GM19395 (cell line): ENCODE measurements at regions not wholly inside any gene's neighbourhood (a gene's known extent, or its start where the extent isn't known, plus 50 kb on each side); places are given as distances from the start of the nearest gene placed in this dataset.
"Not testable (repeated sequence)": the region's sequence is repeated elsewhere in the genome, so short reads cannot be mapped to it uniquely, and the experiment has no call there.

Experiments used
- ATAC-seq: cut with Tn5 transposase; IDR thresholded peaks from one replicate; pipeline ENCODE4 v1.9.1; 2021; ENCODE audit warnings: mild to moderate bottlenecking, moderate library complexity; ENCODE audit not compliant: unreplicated experiment

- no peak for ATAC-seq
Observed at GRCh38 chr16:62794724-62795123, 758.5 kb upstream of the CDH8 start.

DNA sequence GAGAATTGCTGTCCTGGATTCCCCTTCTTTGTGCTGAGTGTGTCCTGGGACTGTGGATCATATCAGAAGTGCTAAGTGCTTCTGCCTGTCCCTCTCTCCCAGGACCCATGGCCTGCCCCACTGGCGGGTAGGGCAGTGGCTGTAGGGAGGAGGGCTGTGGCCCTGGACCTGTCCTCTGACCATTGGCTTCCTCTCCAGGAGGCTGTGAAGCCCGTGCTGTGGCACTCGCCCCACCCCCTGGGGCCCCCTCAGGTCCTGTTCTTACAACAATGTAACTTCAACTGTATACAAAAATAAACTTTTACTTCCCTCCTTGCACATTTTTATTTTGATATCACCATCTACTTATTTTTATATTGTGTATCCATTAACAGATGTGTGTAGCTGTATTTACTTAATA is 743.8 kb upstream of the CDH8 start:
- ATAC-seq: not testable (repeated sequence)

GRCh38 chr16:62764572-62764971 is 728.3 kb upstream of the CDH8 start:
- no peak for ATAC-seq

DNA sequence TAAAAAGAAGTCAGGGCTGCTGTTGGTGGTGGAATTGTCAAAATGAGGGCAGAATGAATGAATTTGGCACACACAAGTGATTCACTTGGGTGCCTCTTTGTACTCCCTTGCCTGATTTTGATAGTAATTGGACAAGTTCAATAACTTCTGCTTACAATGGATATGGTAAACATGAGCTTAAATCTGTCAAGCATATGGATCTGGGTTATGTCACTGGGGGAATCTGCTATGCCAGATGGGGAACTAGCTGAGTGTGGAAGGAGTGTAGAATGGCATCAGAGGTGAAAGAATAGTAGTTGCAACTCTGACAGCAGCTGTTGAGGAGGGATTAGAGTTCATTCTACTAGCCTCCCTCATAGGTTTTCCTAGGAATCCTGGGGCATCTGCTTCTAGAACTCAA is 724.2 kb upstream of the CDH8 start:
- ATAC-seq: no peak

DNA sequence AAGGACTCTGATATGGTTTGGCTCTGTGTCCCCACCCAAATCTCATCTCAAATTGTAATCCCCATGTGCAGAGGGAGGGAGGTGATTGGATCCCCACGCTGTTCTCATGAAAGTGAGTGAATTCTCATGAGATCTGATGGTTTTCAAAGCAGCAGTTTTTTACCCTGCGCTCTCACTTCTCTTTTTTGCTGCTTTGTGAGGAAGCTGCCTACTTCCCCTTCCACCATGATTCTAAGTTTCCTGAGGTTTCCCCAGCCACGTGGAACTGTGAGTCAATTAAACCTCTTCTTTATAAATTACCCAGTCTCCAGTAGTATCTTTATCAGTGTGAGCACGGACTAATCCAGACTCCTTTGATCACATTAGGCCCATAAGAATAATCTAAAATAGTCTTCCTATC is 719.7 kb upstream of the CDH8 start:
- no peak for ATAC-seq

GRCh38 chr16:62752854-62753253 is 716.6 kb upstream of the CDH8 start:
- no peak for ATAC-seq

DNA sequence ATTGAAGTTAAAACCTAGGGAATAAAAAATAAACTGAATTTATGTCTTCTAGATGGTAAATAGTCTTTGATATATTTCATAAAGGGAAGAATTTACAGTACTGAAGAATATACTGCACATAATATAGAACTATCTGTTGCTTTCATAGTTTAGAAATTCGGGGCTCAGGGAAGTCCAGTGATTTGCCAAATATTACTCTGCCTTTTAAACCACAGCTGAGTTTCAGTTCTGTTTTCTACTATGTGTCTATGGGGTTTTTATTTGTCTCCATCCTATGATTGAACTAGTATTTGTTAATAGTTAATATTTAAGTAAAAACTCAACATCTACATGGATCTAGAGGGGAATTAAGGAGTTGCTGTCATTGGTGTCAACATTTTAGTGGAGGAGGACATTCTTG is 715.0 kb upstream of the CDH8 start:
- ATAC-seq: no peak

GRCh38 chr16:62741692-62742091 is 705.5 kb upstream of the CDH8 start:
- no peak for ATAC-seq

DNA sequence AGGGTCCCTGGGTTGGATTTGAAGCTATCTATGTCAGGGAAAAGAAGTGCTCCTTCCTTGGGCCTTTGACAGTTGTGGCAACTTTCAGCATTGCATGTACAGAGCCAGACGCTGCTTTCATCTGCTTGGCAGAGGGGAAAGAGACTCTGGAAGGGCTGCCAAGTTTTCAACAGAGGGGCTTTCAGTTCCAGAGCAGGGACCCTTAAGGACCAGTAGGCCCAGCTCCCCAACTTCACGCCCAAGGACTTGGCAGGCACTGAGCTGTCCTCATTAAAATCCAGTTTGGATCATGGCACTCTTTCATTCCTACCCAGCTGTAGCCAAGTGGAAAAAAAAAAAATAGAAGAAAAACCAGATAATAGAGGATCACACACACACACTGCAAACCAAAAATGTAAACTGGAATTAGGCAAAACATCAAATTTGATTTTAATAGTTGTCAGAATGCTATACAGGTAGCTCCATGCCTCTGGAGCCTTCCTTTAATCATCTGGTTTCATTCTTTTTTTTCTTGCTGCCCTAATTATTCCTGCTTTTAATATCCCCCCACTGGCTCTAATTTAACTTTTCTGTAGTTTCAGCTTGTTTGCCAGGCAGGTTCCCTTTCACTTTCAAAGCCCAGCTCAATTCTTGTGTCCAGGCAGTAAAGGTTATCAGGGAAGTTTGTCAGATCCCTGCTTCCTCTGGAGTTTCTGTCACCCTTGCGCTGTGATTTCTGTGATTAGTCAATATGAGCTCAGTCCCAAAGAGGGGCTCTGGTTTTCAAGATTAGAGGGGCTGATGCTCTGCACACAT is 702.6 kb upstream of the CDH8 start:
- ATAC-seq: no peak

GRCh38 chr16:62732092-62732491 is 695.9 kb upstream of the CDH8 start:
- no peak for ATAC-seq

- not testable (repeated sequence) for ATAC-seq
Observed at GRCh38 chr16:62724670-62725269, 688.5 kb upstream of the CDH8 start.

DNA sequence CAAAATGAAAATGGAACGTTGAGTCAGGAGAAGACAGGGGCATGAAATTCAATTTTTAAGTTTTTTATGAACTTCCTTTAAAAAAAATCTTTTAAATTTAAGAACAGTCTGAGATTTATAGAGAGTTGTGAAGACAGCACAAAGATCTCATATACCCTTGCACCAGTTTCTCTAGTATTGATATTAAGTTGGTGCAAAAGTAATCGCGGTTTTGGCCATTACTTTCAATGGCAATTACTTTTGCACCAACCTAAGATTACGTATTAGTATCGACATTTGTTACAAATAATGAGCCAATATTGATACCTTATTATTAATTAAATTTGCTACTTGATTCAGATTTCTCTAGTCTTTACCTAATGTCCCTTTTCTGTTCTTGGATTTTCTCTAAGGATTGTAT is 684.4 kb upstream of the CDH8 start:
- no peak for ATAC-seq

GRCh38 chr16:62717026-62717425 is 680.8 kb upstream of the CDH8 start:
- ATAC-seq: no peak

DNA sequence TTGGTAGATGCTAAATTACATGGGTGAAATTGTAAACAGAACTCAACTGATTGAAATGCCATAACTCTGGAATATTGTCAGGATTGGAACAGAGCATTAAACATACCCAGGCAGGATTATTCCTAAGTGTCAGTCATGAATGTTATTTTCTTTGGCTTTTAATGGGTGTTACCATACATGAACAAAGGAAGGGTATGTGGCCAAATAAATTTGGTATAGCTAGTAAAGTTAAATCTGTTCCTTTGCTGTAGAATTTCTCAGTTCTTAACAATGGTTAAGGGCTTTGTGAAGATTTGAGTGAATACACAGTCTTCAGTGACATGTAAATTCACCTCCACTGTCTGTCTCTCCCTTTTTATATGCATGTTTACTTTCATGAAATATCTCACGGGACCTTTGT is 679.5 kb upstream of the CDH8 start:
- ATAC-seq: no peak

DNA sequence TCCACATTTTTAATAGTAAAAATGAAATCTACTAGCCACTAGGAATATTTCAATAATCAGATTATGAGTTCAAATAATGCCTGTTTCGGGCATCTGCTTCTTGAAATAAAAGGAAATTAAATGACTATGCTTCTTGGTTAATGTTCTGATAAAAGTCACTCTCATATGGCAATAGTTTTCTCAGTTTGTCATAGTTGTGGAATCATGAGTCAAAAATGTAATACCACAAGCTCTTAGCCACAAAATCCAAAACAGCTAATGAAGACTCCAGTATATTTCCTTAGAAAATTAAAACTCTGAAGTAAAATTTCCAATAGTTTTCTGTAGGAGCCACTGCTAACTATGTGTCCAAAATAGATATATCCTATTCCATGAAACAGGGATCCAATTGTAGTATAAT is 676.3 kb upstream of the CDH8 start:
- ATAC-seq: no peak

- ATAC-seq: no peak
Observed at GRCh38 chr16:62711797-62712196, 675.6 kb upstream of the CDH8 start.

- no peak for ATAC-seq
Observed at GRCh38 chr16:62709794-62710193, 673.6 kb upstream of the CDH8 start.

GRCh38 chr16:62701426-62701825 is 665.2 kb upstream of the CDH8 start:
- no peak for ATAC-seq

GRCh38 chr16:62700426-62701294 is 664.4 kb upstream of the CDH8 start:
- ATAC-seq: no peak

DNA sequence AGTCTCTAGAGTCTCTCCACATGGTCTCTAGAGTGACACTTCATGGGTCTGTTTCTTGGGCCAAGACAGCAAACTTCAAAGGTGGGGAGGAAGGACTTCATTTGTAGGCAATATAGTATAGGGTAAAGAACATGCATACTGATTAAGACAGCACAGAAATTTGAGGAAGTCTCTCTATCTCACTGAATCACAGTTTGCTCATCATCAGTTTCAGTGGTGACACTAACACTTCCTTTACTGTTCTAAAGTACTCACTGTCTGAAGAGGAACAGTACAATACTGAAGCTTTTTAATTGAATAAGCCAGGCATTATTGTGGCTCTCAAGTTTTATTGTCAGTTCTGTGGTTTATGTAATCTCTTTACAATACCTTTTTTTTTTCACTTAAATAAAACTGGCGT is 656.4 kb upstream of the CDH8 start:
- ATAC-seq: no peak

DNA sequence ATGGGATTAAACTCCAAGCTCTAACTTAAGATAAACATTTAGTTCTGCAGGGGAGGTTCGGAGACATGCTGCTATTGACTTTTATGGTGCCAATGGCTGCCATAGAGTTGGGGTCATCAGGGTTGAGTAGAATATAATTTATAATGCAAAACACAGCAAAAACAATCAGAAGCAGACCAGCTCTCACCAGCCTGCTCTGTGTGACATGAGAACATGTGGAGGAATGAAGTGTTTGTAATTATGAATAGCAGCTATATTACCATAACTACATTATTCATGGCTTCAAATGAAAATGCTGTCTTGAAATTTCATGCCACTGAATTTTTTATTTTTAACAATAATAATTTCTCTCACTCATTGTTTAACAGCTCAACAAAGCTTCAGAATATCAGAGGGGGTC is 645.6 kb upstream of the CDH8 start:
- no peak for ATAC-seq

- ATAC-seq: no peak
Observed at GRCh38 chr16:62678796-62679195, 642.6 kb upstream of the CDH8 start.
